22Rv1 (cell line): ENCODE measurements at regions not wholly inside any gene's neighbourhood (a gene's known extent, or its start where the extent isn't known, plus 50 kb on each side); places are given as distances from the start of the nearest gene placed in this dataset.

ENCODE experiments used
- CTCF ChIP-seq: fragments of 450-650 bp; IDR thresholded peaks from 2 replicates; pipeline ENCODE4 v1.5.1; 2017; ENCODE audit warnings: mild to moderate bottlenecking
- ZFX ChIP-seq: fragments of 450-650 bp; IDR thresholded peaks from 2 replicates; pipeline ENCODE4 v1.6.1; 2017; ENCODE audit warnings: antibody characterized with exemption, borderline replicate concordance

- TF ChIP-seq CTCF (no peak), ZFX (no peak)
Measured at GRCh38 chr3:34464646-34465045, 666.2 kb downstream of the PDCD6IP start.
